ENCODE measurements at regions not wholly inside any gene's neighbourhood (a gene's known extent, or its start where the extent isn't known, plus 50 kb on each side); places are given as distances from the start of the nearest gene placed in this dataset.

GRCh38 chr11:116225784-116226585, 546.8 kb downstream of the BUD13 start:
- peak; percentile 18 for DNase-seq (ENCODE audit: low spot score)

- DNase-seq (ENCODE audit: low spot score), result no peak
These were observed 547.6 kb downstream of the BUD13 start for GRCh38 chr11:116225236-116225635.

GRCh38 chr11:116224889-116225200, 547.9 kb downstream of the BUD13 start:
- no peak for DNase-seq (ENCODE audit: low spot score)

GRCh38 chr11:116224154-116224888, 548.5 kb downstream of the BUD13 start:
- DNase-seq (ENCODE audit: low spot score), result no peak

- no peak for DNase-seq (ENCODE audit: low spot score)
These were observed 551.4 kb downstream of the BUD13 start for GRCh38 chr11:116221351-116221750.

- peak; percentile 55 for DNase-seq (ENCODE audit: low spot score)
These were observed 553.6 kb downstream of the BUD13 start for GRCh38 chr11:116219171-116219635.

- DNase-seq (ENCODE audit: low spot score), result peak; percentile 1
These were observed 555.3 kb downstream of the BUD13 start for GRCh38 chr11:116217441-116217840.

- DNase-seq (ENCODE audit: low spot score), result peak; percentile 80
These were observed 555.8 kb downstream of the BUD13 start for GRCh38 chr11:116217006-116217405.

- DNase-seq (ENCODE audit: low spot score), result peak; percentile 22
These were observed 557.2 kb downstream of the BUD13 start for GRCh38 chr11:116215471-116216113.

GRCh38 chr11:116211147-116211546, 561.6 kb downstream of the BUD13 start:
- no peak for DNase-seq (ENCODE audit: low spot score)

GRCh38 chr11:116210663-116211062, 562.1 kb downstream of the BUD13 start:
- no peak for DNase-seq (ENCODE audit: low spot score)

- no peak for DNase-seq (ENCODE audit: low spot score)
These were observed 563.5 kb downstream of the BUD13 start for GRCh38 chr11:116209255-116209654.

- no peak for DNase-seq (ENCODE audit: low spot score)
These were observed 565.2 kb downstream of the BUD13 start for GRCh38 chr11:116207421-116208141.

GRCh38 chr11:116207019-116207418, 565.8 kb downstream of the BUD13 start:
- no peak for DNase-seq (ENCODE audit: low spot score)

GRCh38 chr11:116202922-116203321, 569.9 kb downstream of the BUD13 start:
- no peak for DNase-seq (ENCODE audit: low spot score)

- DNase-seq (ENCODE audit: low spot score), result no peak
These were observed 572.2 kb downstream of the BUD13 start for GRCh38 chr11:116200564-116200963.

GRCh38 chr11:116199182-116199581, 573.6 kb downstream of the BUD13 start:
- DNase-seq (ENCODE audit: low spot score), result no peak

GRCh38 chr11:116194156-116194904, 578.5 kb downstream of the BUD13 start:
- no peak for DNase-seq (ENCODE audit: low spot score)

GRCh38 chr11:116193321-116194131, 579.3 kb downstream of the BUD13 start:
- no peak for DNase-seq (ENCODE audit: low spot score)
